ENCODE measurements at regions not wholly inside any gene's neighbourhood (a gene's known extent, or its start where the extent isn't known, plus 50 kb on each side); places are given as distances from the start of the nearest gene placed in this dataset.

DNA sequence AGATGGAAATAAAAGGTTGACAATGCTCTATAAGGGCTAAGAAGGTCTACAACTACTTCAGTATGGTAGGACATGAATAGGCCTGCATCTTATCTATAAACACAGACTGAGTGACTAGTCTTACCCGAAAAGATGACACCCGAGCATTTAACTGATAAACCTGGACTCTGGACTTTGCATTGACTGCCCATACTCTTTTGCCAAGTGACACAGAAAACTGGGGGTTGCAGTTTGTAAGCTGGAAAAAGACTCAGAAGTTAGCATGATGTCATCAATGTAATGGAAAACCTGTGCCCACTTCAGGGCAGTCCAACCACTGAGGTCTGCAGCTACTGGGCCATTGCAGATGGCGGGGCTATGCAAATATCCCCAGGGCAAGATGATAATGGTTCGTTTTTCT lies 258.3 kb upstream of the NEGR1 start:
- H3K4me1 Mint-ChIP-seq: no peaks in the 10 kb centered on the region
- POLR2A ChIA-PET: no interaction called here
- no peak overlapping the region for H3K4me3 Mint-ChIP-seq
- no peaks in the 10 kb centered on the region for H3K36me3 Mint-ChIP-seq
- H3K27me3 Mint-ChIP-seq: no peaks in the 10 kb centered on the region
- DNase-seq: no peak
- no peak overlapping the region for H3K27ac Mint-ChIP-seq
- no peak for ATAC-seq
- peaks cover 0 to 5% (median 0%) of the 10 kb centered on the region in 9 donors for H3K9me3 Mint-ChIP-seq

DNA sequence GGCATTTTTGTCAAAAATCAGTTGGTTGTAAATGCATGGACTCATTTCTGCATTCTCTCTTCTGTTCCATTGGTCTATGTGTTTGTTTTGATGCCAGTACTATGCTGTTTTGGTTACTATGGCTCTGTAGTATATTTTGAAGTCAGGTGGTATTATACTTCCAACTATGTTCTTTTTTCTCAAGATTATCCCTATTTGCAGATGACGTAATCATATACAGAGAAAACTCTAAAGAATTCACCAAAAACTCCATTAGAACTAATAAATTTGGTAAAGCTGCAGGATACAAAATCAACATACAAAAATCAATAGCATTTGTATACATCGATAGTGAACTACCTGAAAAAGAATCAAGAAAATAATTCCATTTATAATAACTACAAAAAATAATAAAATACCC lies 253.1 kb upstream of the NEGR1 start:
- ATAC-seq: no peak
- H3K27ac Mint-ChIP-seq: no peak overlapping the region
- POLR2A ChIA-PET: no interaction called here

DNA sequence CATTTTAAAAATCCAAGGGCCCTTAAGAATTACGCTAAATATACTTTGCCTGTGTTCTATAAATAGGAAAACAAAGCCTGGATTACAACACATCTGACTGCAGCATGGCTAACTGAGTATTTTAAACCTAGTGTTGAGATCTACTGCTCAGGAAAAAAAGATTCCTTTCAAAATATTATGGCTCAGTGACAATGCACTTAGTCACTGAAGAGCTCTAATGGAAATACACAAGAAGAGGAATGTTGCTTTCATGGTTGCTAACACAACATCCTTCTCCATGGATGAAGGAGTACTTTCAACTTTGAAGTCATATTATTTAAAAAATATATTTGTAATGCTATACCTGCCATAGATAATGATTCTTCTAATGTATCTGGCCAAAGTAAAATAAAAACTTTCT lies 248.3 kb upstream of the NEGR1 start:
- no peaks in the 10 kb centered on the region for H3K36me3 Mint-ChIP-seq
- ATAC-seq: no peak
- no peaks in the 10 kb centered on the region for H3K27me3 Mint-ChIP-seq
- H3K27ac Mint-ChIP-seq: no peak overlapping the region
- no peaks in the 10 kb centered on the region for H3K4me1 Mint-ChIP-seq
- H3K9me3 Mint-ChIP-seq: peaks cover 0 to 8% (median 0%) of the 10 kb centered on the region in 9 donors
- no peak for DNase-seq
- H3K4me3 Mint-ChIP-seq: no peak overlapping the region
- POLR2A ChIA-PET: no interaction called here

More for the DNA sequence above, 253.1 kb upstream of the NEGR1 start:
- H3K9me3 Mint-ChIP-seq: peaks cover 0 to 8% (median 0%) of the 10 kb centered on the region in 9 donors
- DNase-seq: no peak
- no peaks in the 10 kb centered on the region for H3K27me3 Mint-ChIP-seq
- no peaks in the 10 kb centered on the region for H3K4me1 Mint-ChIP-seq
- H3K4me3 Mint-ChIP-seq: no peak overlapping the region
- H3K36me3 Mint-ChIP-seq: no peaks in the 10 kb centered on the region

- DNase-seq (no peak), ATAC-seq (no peak)
- H3K27me3 Mint-ChIP-seq: no peaks in the 10 kb centered on the region
- no peak overlapping the region for H3K27ac Mint-ChIP-seq
- peaks cover 0 to 8% (median 0%) of the 10 kb centered on the region in 9 donors for H3K9me3 Mint-ChIP-seq
- no peaks in the 10 kb centered on the region for H3K36me3 Mint-ChIP-seq
- POLR2A ChIA-PET: no interaction called here
- H3K4me1 Mint-ChIP-seq: no peaks in the 10 kb centered on the region
- no peak overlapping the region for H3K4me3 Mint-ChIP-seq
Measured at GRCh38 chr1:72526926-72527325, 244.6 kb upstream of the NEGR1 start.

GRCh38 chr1:72524021-72524420 lies 241.7 kb upstream of the NEGR1 start:
- Mint-ChIP-seq H3K27me3 (no peaks in the 10 kb centered on the region), H3K4me3 (no peak overlapping the region), H3K36me3 (no peaks in the 10 kb centered on the region), H3K27ac (no peak overlapping the region), H3K4me1 (no peaks in the 10 kb centered on the region), H3K9me3 (peaks cover 0 to 3% (median 0%) of the 10 kb centered on the region in 9 donors)
- ATAC-seq (no peak), DNase-seq (no peak)
- POLR2A ChIA-PET: no interaction called here

- H3K27me3 Mint-ChIP-seq: no peaks in the 10 kb centered on the region
- H3K4me1 Mint-ChIP-seq: no peaks in the 10 kb centered on the region
- no peaks in the 10 kb centered on the region for H3K9me3 Mint-ChIP-seq
- H3K4me3 Mint-ChIP-seq: no peak overlapping the region
- POLR2A ChIA-PET: no interaction called here
- DNase-seq: no peak
- no peak overlapping the region for H3K27ac Mint-ChIP-seq
- no peak for ATAC-seq
- H3K36me3 Mint-ChIP-seq: no peaks in the 10 kb centered on the region
Measured at GRCh38 chr1:72521659-72522058, 239.3 kb upstream of the NEGR1 start.

GRCh38 chr1:72516826-72517225 lies 234.5 kb upstream of the NEGR1 start:
- Mint-ChIP-seq H3K27ac (no peak overlapping the region), H3K4me1 (no peaks in the 10 kb centered on the region), H3K36me3 (no peaks in the 10 kb centered on the region), H3K9me3 (peaks cover 0 to 3% (median 0%) of the 10 kb centered on the region in 9 donors), H3K4me3 (no peak overlapping the region), H3K27me3 (no peaks in the 10 kb centered on the region)
- ATAC-seq: no peak
- no peak for DNase-seq
- POLR2A ChIA-PET: no interaction called here

- Mint-ChIP-seq H3K36me3 (no peaks in the 10 kb centered on the region), H3K4me3 (no peak overlapping the region), H3K27ac (no peak overlapping the region), H3K9me3 (peaks cover 0 to 3% (median 0%) of the 10 kb centered on the region in 9 donors), H3K4me1 (no peaks in the 10 kb centered on the region), H3K27me3 (no peaks in the 10 kb centered on the region)
- POLR2A ChIA-PET: no interaction called here
- no peak for DNase-seq
- ATAC-seq: no peak
Measured at GRCh38 chr1:72516264-72516663, 233.9 kb upstream of the NEGR1 start.

- Mint-ChIP-seq H3K9me3 (peaks cover 0 to 20% (median 0%) of the 10 kb centered on the region in 9 donors), H3K27ac (no peak overlapping the region), H3K4me1 (no peaks in the 10 kb centered on the region), H3K27me3 (no peaks in the 10 kb centered on the region), H3K4me3 (no peak overlapping the region), H3K36me3 (no peaks in the 10 kb centered on the region)
- POLR2A ChIA-PET: no interaction called here
- ATAC-seq (no peak), DNase-seq (no peak)
Measured at GRCh38 chr1:72498371-72498770, 216.0 kb upstream of the NEGR1 start.

DNA sequence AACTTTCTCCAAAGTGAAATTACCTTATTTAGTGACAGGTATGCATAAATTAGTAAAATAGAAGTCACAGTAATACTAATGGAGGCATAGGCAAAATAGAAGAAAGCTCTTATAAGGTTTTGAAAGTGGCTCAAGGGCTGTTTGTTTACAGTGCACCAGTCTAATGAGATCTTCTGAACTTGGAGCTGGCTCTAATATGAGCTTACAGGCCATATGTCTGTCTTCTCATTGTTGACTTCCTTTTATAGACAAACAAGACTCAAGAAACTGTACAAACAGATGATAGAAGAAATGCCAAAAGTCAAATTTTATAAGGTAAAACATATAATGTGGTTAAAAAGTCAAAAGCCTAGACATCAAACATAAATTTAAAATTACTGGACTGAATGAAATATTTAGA lies 207.5 kb upstream of the NEGR1 start:
- no peak overlapping the region for H3K4me3 Mint-ChIP-seq
- no peaks in the 10 kb centered on the region for H3K36me3 Mint-ChIP-seq
- no peaks in the 10 kb centered on the region for H3K4me1 Mint-ChIP-seq
- POLR2A ChIA-PET: no interaction called here
- peaks cover 0 to 9% (median 0%) of the 10 kb centered on the region in 9 donors for H3K9me3 Mint-ChIP-seq
- ATAC-seq (no peak), DNase-seq (no peak)
- no peak overlapping the region for H3K27ac Mint-ChIP-seq
- no peaks in the 10 kb centered on the region for H3K27me3 Mint-ChIP-seq

GRCh38 chr1:72485801-72486200 lies 203.5 kb upstream of the NEGR1 start:
- no peak for ATAC-seq
- Mint-ChIP-seq H3K4me1 (peaks cover 0 to 2% (median 0%) of the 10 kb centered on the region in 4 donors), H3K27ac (no peak overlapping the region), H3K4me3 (no peak overlapping the region), H3K36me3 (no peaks in the 10 kb centered on the region), H3K9me3 (peaks cover 0 to 5% (median 0%) of the 10 kb centered on the region in 9 donors), H3K27me3 (no peaks in the 10 kb centered on the region)
- no peak for DNase-seq
- POLR2A ChIA-PET: no interaction called here

- POLR2A ChIA-PET: no interaction called here
- Mint-ChIP-seq H3K27me3 (no peaks in the 10 kb centered on the region), H3K9me3 (peaks cover 0 to 12% (median 9%) of the 10 kb centered on the region in 9 donors), H3K4me3 (no peak overlapping the region), H3K27ac (no peak overlapping the region), H3K36me3 (peaks cover 0 to 8% (median 0%) of the 10 kb centered on the region in 3 donors), H3K4me1 (peaks cover 0 to 2% (median 0%) of the 10 kb centered on the region in 4 donors)
- DNase-seq (no peak), ATAC-seq (no peak)
Measured at GRCh38 chr1:72483846-72484357, 201.6 kb upstream of the NEGR1 start.

GRCh38 chr1:72482736-72483413 lies 200.5 kb upstream of the NEGR1 start:
- H3K4me1 Mint-ChIP-seq: peaks cover 0 to 2% (median 0%) of the 10 kb centered on the region in 4 donors
- POLR2A ChIA-PET: no interaction called here
- H3K27me3 Mint-ChIP-seq: no peaks in the 10 kb centered on the region
- no peak overlapping the region for H3K4me3 Mint-ChIP-seq
- H3K36me3 Mint-ChIP-seq: peaks cover 0 to 11% (median 0%) of the 10 kb centered on the region in 3 donors
- peak overlapping the region in 1 of 10 donors; percentile 63 for H3K27ac Mint-ChIP-seq
- DNase-seq: no peak
- ATAC-seq: no peak
- peaks cover 0 to 14% (median 10%) of the 10 kb centered on the region in 9 donors for H3K9me3 Mint-ChIP-seq
